ENCODE measurements at regions not wholly inside any gene's neighbourhood (a gene's known extent, or its start where the extent isn't known, plus 50 kb on each side); places are given as distances from the start of the nearest gene placed in this dataset.

DNA sequence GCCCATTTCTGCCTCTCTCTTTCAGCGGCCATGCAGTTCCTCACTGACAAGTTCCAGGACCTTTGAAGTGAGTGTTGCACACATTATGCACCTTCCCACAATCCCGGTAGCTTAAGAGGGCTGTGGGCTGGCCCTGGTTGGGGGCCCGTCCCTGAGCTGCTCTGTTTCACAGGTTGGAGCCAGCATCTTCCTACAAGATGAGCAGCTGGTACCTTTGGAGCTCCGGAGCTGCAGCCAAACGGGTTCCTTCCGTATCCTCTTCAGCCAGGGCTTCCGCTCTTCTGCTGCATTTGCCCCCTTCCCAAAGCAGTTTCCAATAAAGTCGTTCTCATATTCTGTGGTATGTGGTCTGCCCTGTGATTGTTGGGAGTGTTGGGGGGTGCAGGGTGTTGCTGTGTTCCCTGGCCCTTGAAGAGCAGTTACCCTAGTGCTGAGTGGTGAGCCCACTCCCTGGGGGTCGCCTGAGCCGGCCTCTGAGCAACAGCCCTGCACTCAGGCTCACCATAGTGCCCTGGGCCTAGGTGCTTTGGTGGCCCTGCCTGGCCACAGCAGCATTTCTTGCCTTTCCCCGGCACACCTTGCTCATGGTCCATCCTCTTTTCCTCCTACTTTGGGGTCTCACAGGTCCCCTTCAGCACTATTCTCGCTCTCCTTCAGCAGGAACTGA lies 60.4 kb downstream of the CXorf49B start:
- TF ChIP-seq, protein P1, sequence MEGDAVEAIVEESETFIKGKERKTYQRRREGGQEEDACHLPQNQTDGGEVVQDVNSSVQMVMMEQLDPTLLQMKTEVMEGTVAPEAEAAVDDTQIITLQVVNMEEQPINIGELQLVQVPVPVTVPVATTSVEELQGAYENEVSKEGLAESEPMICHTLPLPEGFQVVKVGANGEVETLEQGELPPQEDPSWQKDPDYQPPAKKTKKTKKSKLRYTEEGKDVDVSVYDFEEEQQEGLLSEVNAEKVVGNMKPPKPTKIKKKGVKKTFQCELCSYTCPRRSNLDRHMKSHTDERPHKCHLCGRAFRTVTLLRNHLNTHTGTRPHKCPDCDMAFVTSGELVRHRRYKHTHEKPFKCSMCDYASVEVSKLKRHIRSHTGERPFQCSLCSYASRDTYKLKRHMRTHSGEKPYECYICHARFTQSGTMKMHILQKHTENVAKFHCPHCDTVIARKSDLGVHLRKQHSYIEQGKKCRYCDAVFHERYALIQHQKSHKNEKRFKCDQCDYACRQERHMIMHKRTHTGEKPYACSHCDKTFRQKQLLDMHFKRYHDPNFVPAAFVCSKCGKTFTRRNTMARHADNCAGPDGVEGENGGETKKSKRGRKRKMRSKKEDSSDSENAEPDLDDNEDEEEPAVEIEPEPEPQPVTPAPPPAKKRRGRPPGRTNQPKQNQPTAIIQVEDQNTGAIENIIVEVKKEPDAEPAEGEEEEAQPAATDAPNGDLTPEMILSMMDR (IDR thresholded peaks at IDR 0.05), result no peak
- no peak for TF ChIP-seq EP300 (IDR thresholded peaks at IDR 0.05)
